Breast epithelium (tissue), 4 donors: ENCODE measurements at regions not wholly inside any gene's neighbourhood (a gene's known extent, or its start where the extent isn't known, plus 50 kb on each side); places are given as distances from the start of the nearest gene placed in this dataset.

Source experiments
- DNase-seq, 2 donors: peaks; one replicate each; pipeline ENCODE4 v3.0.0-alpha.2; 2019; ENCODE audit warnings: low spot score in 2 of 2
- H3K27ac ChIP-seq, 2 donors: fragments of 200-600 bp; sonication (generic) in 1 of 2; one replicate each; pipeline ENCODE4 v1.5.1; 2016 to 2019; ENCODE audit warnings: mild to moderate bottlenecking in 1 of 2
- H3K27me3 ChIP-seq, 2 donors: fragments of 200-600 bp; sonication (generic) in 1 of 2; one replicate each; pipeline versions ENCODE4 v1.5.1 to v1.6.0; 2017 to 2019; ENCODE audit warnings: control low read depth in 1 of 2, mild to moderate bottlenecking in 1 of 2
- H3K36me3 ChIP-seq: fragments of 200-600 bp; one replicate; pipeline ENCODE4 v1.5.1; 2019
- H3K4me1 ChIP-seq, 2 donors: fragments of 200-600 bp; sonication (generic); one replicate each; pipeline ENCODE4 v1.5.1; 2016 to 2019; ENCODE audit warnings: control low read depth in 1 of 2
- H3K4me3 ChIP-seq, 3 donors: fragments of 200-600 bp; sonication (generic); 1 replicate in 2 of 3; 2 replicates in 1 of 3; pipeline ENCODE4 v1.5.1; 2016 to 2019; ENCODE audit warnings: mild to moderate bottlenecking in 3 of 3, moderate library complexity in 2 of 3
- H3K9me3 ChIP-seq, 2 donors: fragments of 200-600 bp; sonication (generic) in 1 of 2; one replicate each; pipeline ENCODE4 v1.5.1; 2016 to 2019; ENCODE audit warnings: control low read depth in 1 of 2
- CTCF ChIP-seq, 3 donors: fragments of 450-650 bp; IDR thresholded peaks; one replicate each; pipeline ENCODE4 v1.5.1; 2016 to 2017; ENCODE audit warnings: antibody characterized with exemption in 3 of 3, mild to moderate bottlenecking in 3 of 3, moderate library complexity in 3 of 3
- POLR2A ChIP-seq: fragments of 450-650 bp; IDR thresholded peaks from one replicate; pipeline ENCODE4 v1.6.1; 2016; ENCODE audit warnings: antibody characterized with exemption, mild to moderate bottlenecking, moderate library complexity
- POLR2AphosphoS5 ChIP-seq, 3 donors: sonication (generic); formaldehyde crosslinking; IDR thresholded peaks; one replicate each; pipeline ENCODE4 v1.6.1; 2017; ENCODE audit warnings: antibody characterized with exemption in 3 of 3
- intact Hi-C: fragments of 100-400 bp; cut with DNase I; formaldehyde crosslinking; loops from one replicate; pipeline ENCODE4 v1.15.1; 2023; ENCODE audit warnings: low total_unique reads

DNA sequence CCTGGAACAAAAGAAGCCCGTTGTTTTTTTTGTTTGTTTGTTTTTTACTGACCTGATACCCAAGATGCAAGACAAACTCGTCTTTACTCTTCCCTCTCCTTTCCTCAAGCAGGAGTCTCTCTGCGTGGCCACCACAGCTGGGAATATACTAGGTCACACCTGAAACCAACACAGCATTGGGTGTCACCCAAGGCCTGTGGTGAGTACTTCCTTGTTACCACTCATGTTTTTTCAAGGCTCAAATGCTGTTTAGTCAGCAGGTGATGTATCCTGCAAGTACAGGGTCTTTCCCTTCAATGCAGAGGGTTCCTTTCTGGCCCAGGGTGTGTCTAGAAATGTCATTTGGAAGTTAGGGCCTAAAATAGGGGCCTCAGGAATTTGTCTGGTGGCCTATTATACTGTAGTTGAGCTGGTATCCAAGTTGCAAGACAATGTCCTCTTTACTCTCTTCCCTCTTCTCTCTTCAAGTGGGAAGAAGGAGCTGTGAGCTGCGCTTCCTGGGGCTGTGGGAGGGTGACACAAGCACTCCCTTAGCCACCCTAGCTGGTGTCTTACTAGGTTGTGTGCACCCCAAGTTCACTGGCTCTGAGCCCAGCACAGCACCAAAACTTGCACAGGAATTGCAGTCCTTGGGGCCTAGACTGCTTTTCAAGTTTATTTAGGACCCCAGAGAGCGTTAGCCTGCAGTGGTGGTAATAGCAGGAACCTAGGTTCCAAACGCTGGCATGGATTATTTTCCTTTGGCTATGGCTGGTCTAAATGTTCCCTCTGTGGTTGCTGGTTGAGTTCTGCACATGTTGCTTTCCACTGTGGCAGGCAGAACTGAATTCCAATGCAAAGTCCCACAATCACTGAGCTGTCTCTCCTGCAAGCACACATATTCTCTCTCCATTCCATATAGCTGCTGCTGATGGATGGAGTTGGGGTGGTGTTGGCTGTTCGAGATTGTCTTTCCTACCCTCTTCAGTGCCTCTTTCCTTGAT is 91.4 kb upstream of the LYPLAL1 start:
- no peaks in the 10 kb centered on the region for H3K27me3 ChIP-seq
- no peak for TF ChIP-seq CTCF (IDR thresholded peaks at IDR 0.05)
- TF ChIP-seq POLR2AphosphoS5 (IDR thresholded peaks at IDR 0.05): no peak
- no peak for TF ChIP-seq POLR2A
- intact Hi-C loops: no loop called here
- H3K4me3 ChIP-seq: no peak overlapping the region
- H3K9me3 ChIP-seq: no peaks in the 10 kb centered on the region
- DNase-seq: no peak
- no peak overlapping the region for H3K27ac ChIP-seq
- H3K4me1 ChIP-seq: no peaks in the 10 kb centered on the region
- H3K36me3 ChIP-seq: no peaks in the 10 kb centered on the region

DNA sequence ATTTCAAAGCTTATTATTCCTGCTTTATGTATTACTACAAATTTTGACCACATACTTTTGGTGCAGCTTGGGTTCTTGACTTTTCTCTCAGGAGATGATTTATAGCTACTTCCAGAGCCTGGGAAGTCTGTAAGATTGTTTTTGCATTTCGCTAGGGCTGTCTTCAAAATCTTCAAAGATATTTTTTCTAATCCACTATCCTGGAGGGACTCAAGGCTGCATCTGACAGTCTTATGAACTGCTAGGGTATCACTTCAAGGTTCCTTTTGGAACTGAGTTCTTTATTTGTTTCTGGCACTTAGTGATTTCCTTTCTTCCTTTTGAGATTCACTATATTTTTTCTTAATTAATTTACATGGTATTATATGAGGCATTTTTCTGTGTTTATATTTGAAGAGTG is 90.0 kb upstream of the LYPLAL1 start:
- no peaks in the 10 kb centered on the region for H3K36me3 ChIP-seq
- H3K9me3 ChIP-seq: no peaks in the 10 kb centered on the region
- intact Hi-C loops: no loop called here
- H3K4me3 ChIP-seq: no peak overlapping the region
- DNase-seq: no peak
- no peaks in the 10 kb centered on the region for H3K27me3 ChIP-seq
- no peaks in the 10 kb centered on the region for H3K4me1 ChIP-seq
- no peak overlapping the region for H3K27ac ChIP-seq
- TF ChIP-seq POLR2A: no peak
- TF ChIP-seq POLR2AphosphoS5 (IDR thresholded peaks at IDR 0.05): no peak
- no peak for TF ChIP-seq CTCF (IDR thresholded peaks at IDR 0.05)

DNA sequence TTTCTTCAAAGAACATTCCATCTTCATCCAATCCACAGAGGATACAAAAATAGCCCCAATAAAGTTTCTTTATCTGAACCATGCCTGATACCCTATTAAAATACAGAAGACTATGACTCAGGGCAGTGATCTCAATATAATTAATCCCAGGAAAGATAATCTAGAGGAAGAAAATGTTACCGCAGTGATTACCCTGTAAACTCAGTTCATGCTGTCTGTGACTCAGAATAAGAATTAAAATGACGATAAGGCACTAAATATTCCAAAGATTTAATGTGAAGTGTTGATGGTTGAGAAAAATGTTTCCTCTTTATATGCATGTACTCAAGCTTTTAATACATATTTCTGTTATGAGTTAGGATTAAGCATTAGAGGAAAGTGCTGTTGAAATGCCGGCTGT is 88.6 kb upstream of the LYPLAL1 start:
- H3K27ac ChIP-seq: no peak overlapping the region
- no peaks in the 10 kb centered on the region for H3K9me3 ChIP-seq
- no peak overlapping the region for H3K4me3 ChIP-seq
- no peak for DNase-seq
- no peak for TF ChIP-seq POLR2A
- no peak for TF ChIP-seq POLR2AphosphoS5 (IDR thresholded peaks at IDR 0.05)
- no peak for TF ChIP-seq CTCF (IDR thresholded peaks at IDR 0.05)
- no peaks in the 10 kb centered on the region for H3K27me3 ChIP-seq
- intact Hi-C loops: no loop called here
- no peaks in the 10 kb centered on the region for H3K36me3 ChIP-seq
- H3K4me1 ChIP-seq: no peaks in the 10 kb centered on the region

DNA sequence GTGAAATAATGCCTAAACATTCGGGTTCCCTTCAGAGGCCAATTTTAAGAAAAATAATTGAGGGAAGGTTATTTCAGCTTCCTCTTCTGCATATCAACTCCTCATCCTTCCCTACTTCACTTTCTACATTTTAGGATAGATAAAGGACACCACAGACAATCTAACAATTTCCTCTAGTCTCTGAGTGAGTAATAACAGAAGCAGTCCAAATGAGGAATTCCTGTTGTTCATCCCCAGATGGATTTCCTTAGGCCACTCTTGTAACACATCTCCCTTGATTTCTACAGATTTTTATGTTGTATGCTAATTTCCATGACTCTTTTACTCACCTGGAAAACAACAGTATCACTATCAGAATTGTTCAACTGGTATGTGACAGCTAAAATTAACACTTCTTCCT is 87.7 kb upstream of the LYPLAL1 start:
- H3K27ac ChIP-seq: no peak overlapping the region
- H3K4me3 ChIP-seq: no peak overlapping the region
- DNase-seq: no peak
- no peaks in the 10 kb centered on the region for H3K36me3 ChIP-seq
- intact Hi-C loops: no loop called here
- no peaks in the 10 kb centered on the region for H3K4me1 ChIP-seq
- no peaks in the 10 kb centered on the region for H3K27me3 ChIP-seq
- TF ChIP-seq POLR2A (no peak), CTCF (IDR thresholded peaks at IDR 0.05) (no peak), POLR2AphosphoS5 (IDR thresholded peaks at IDR 0.05) (no peak)
- no peaks in the 10 kb centered on the region for H3K9me3 ChIP-seq

DNA sequence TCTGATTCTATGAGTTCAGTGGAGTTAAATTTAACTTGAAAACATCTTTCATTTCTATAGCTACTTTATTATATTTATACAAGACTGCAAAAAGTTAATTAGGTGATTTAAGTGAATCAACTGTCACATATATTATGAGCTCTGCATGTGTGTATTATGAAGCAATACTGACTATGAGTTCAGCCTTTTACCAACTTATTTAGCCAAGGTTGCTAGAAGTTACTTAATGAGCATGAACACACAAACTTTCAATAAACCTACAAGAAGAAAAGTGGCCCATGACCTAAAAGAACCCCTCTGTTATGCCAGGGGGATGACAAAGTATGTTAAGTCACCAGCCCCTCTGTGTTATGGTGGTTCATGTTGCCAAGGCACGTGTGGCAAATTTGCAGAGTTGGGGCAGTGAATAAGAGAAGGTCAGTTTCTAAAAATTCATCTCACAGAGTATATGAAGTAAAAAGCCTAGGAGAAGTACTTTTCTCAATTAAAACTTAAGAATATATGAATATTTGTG is 86.7 kb upstream of the LYPLAL1 start:
- DNase-seq: no peak
- no peaks in the 10 kb centered on the region for H3K27me3 ChIP-seq
- H3K9me3 ChIP-seq: no peaks in the 10 kb centered on the region
- TF ChIP-seq POLR2A (no peak), CTCF (IDR thresholded peaks at IDR 0.05) (no peak)
- H3K4me1 ChIP-seq: no peaks in the 10 kb centered on the region
- intact Hi-C loops: no loop called here
- no peak overlapping the region for H3K4me3 ChIP-seq
- no peak overlapping the region for H3K27ac ChIP-seq
- H3K36me3 ChIP-seq: no peaks in the 10 kb centered on the region
